HepG2 (cell line): ENCODE measurements at regions not wholly inside any gene's neighbourhood (a gene's known extent, or its start where the extent isn't known, plus 50 kb on each side); places are given as distances from the start of the nearest gene placed in this dataset.
"Not testable (repeated sequence)": the region's sequence is repeated elsewhere in the genome, so short reads cannot be mapped to it uniquely, and the experiment has no call there.

Experiments used
- ATAC-seq: fragments of 200-7000 bp; cut with Tn5 transposase; 3 replicates; pipeline ENCODE4 v1.9.1; 2020; ENCODE audit warnings: mild to moderate bottlenecking, moderate library complexity
- BruUV-seq: library from RNA; stranded (reverse); fragments of 400-500 nt; replicated peaks from 2 replicates; lab custom pipeline; 2021; lab: Mats Ljungman, UMichigan
- CTCF ChIA-PET: fragments of 300-600 bp; formaldehyde crosslinking; extraction: SDS; loops from one replicate; lab custom pipeline; 2021; ENCODE audit warnings: low total read pairs, inconsistent platforms, low intra/inter-chr PET ratio; lab: Yijun Ruan, JAX
- POLR2A ChIA-PET: fragments of 350-600 bp; sonication (Branson Sonifier 250); formaldehyde crosslinking; loops from one replicate; lab custom pipeline; 2020; ENCODE audit warnings: antibody characterized with exemption, inconsistent platforms; lab: Yijun Ruan, JAX
- DNase-seq: peaks from one replicate; pipeline ENCODE4 v3.0.0-alpha.2; 2015; ENCODE audit warnings: low spot score
- FAIRE-seq: peaks from 3 replicates; lab custom pipeline; 2011; peaks lifted over from hg19 to GRCh38; lab: Jason Lieb, UNC
- H2AFZ ChIP-seq: one replicate; pipeline ENCODE4 v1.6.1; 2011; ENCODE audit warnings: low read length, inconsistent platforms
- H3K27ac ChIP-seq: fragments of 300-600 bp; 3 replicates; pipeline ENCODE4 v1.8.0; 2011; ENCODE audit warnings: mixed run types, mild to moderate bottlenecking, mixed read lengths, low read length, inconsistent platforms; ENCODE audit not compliant: insufficient read depth; ENCODE audit errors: extremely low read length
- H3K27me3 ChIP-seq, 2 experiments: fragments of 200-600 bp in 1 of 2; 2 replicates in 1 of 2; 3 replicates in 1 of 2; pipeline versions ENCODE4 v1.6.0 to v1.8.0; 2011; ENCODE audit warnings: low read length in 2 of 2, mild to moderate bottlenecking in 2 of 2, moderate library complexity in 2 of 2, inconsistent platforms in 1 of 2; ENCODE audit not compliant: insufficient read depth in 2 of 2, control insufficient read depth in 1 of 2
- H3K36me3 ChIP-seq, 2 experiments: fragments of 200-600 bp in 1 of 2; replicated peaks in 1 of 2; 2 replicates in 1 of 2; 3 replicates in 1 of 2; pipeline versions ENCODE4 v1.5.1 to v1.8.0; 2011; ENCODE audit warnings: low read length in 2 of 2, inconsistent platforms in 1 of 2; ENCODE audit not compliant: insufficient read depth in 2 of 2, control insufficient read depth in 1 of 2
- H3K4me1 ChIP-seq: 2 replicates; pipeline ENCODE4 v1.5.1; 2012; ENCODE audit warnings: low read length, inconsistent platforms; ENCODE audit not compliant: insufficient read depth
- H3K4me2 ChIP-seq: 2 replicates; pipeline ENCODE4 v1.6.0; 2011; ENCODE audit warnings: low read depth, low read length, inconsistent platforms
- H3K4me3 ChIP-seq, 3 experiments: fragments of 200-600 bp in 1 of 3; sonication (generic), shearing (Covaris generic) in 1 of 3; replicated peaks in 1 of 3; 2 replicates each; pipeline ENCODE4 v1.5.1; 2011 to 2016; ENCODE audit warnings: low read length in 3 of 3, inconsistent platforms in 2 of 3, low read depth in 2 of 3, mild to moderate bottlenecking in 2 of 3, control low read depth in 1 of 3, mixed read lengths in 1 of 3; ENCODE audit not compliant: insufficient read depth in 1 of 3
- H3K79me2 ChIP-seq: one replicate; pipeline ENCODE4 v1.6.1; 2011; ENCODE audit warnings: low read length, inconsistent platforms; ENCODE audit not compliant: insufficient read depth
- H3K9ac ChIP-seq: 2 replicates; pipeline ENCODE4 v1.6.0; 2011; ENCODE audit warnings: mild to moderate bottlenecking, low read depth, low read length, inconsistent platforms; ENCODE audit not compliant: insufficient read depth
- H3K9me3 ChIP-seq: 2 replicates; pipeline ENCODE4 v1.5.1; 2012; ENCODE audit warnings: mild to moderate bottlenecking, low read length
- H4K20me1 ChIP-seq: 2 replicates; pipeline ENCODE4 v1.6.0; 2011; ENCODE audit warnings: inconsistent platforms, mild to moderate bottlenecking, low read length, moderate library complexity; ENCODE audit not compliant: insufficient read depth
- AGO1 ChIP-seq: fragments of 200-400 bp; formaldehyde crosslinking; IDR thresholded peaks from 2 replicates; pipeline ENCODE4 v1.6.1; 2017; ENCODE audit warnings: mild to moderate bottlenecking, low read depth, low read length, moderate library complexity; ENCODE audit not compliant: poor library complexity, severe bottlenecking
- ASH2L ChIP-seq: fragments of 300-600, 200-600 bp; sonication (generic); IDR thresholded peaks from 2 replicates; pipeline ENCODE4 v1.7.0; 2017; ENCODE audit warnings: low read depth, mild to moderate bottlenecking, moderate library complexity, mixed read lengths, low read length; ENCODE audit not compliant: insufficient read length
- ATF4 ChIP-seq, 2 experiments: fragments of 450-650 bp in 1 of 2; sonication (generic) in 1 of 2; formaldehyde crosslinking; IDR thresholded peaks; 2 replicates each; pipeline versions ENCODE4 v1.5.0 to v1.8.0; 2020 to 2022; ENCODE audit warnings: mild to moderate bottlenecking in 1 of 2, missing genetic modification reagents in 1 of 2
- DDIT3 ChIP-seq: sonication (generic); formaldehyde crosslinking; IDR thresholded peaks from 2 replicates; pipeline ENCODE4 v1.4.0; 2020; ENCODE audit warnings: mild to moderate bottlenecking, missing genetic modification reagents
- IKZF4 ChIP-seq: sonication (generic); formaldehyde crosslinking; IDR thresholded peaks from 2 replicates; pipeline ENCODE4 v1.5.1; 2020; ENCODE audit warnings: borderline replicate concordance, mild to moderate bottlenecking, low read depth, missing genetic modification reagents; ENCODE audit errors: not compliant biosample characterization
- KLF6 ChIP-seq: IDR thresholded peaks from 2 replicates; pipeline ENCODE4 v1.8.0; 2016; ENCODE audit warnings: missing biosample characterization, missing genetic modification reagents
- MIER3 ChIP-seq: IDR thresholded peaks from 2 replicates; pipeline ENCODE4 v1.6.1; 2016; ENCODE audit warnings: missing compliant biosample characterization, borderline replicate concordance
- NRL ChIP-seq: sonication (generic); formaldehyde crosslinking; IDR thresholded peaks from 2 replicates; pipeline ENCODE4 v1.5.0; 2020; ENCODE audit warnings: missing genetic modification reagents, mild to moderate bottlenecking, moderate library complexity, borderline replicate concordance
- PCBP2 ChIP-seq: fragments of 200-400 bp; formaldehyde crosslinking; optimal IDR thresholded peaks from 2 replicates; pipeline ENCODE3; 2018; ENCODE audit warnings: low read length, low read depth; ENCODE audit not compliant: poor library complexity, severe bottlenecking
- POLR2A ChIP-seq, 2 experiments: IDR thresholded peaks; 2 replicates each; pipeline ENCODE4 v1.6.1; 2011; ENCODE audit warnings: low read depth in 2 of 2, low read length in 2 of 2, mild to moderate bottlenecking in 1 of 2, moderate library complexity in 1 of 2; ENCODE audit not compliant: insufficient read depth in 1 of 2
- SIN3A ChIP-seq: IDR thresholded peaks from 2 replicates; pipeline ENCODE4 v1.6.1; 2011; ENCODE audit warnings: low read depth, mild to moderate bottlenecking, control low read depth, low read length, borderline replicate concordance
- TRIM24 ChIP-seq: sonication (generic); formaldehyde crosslinking; IDR thresholded peaks from 2 replicates; pipeline ENCODE4 v1.8.0; 2022; ENCODE audit warnings: mild to moderate bottlenecking, missing genetic modification reagents
- ZBTB25 ChIP-seq: IDR thresholded peaks from 2 replicates; pipeline ENCODE4 v1.6.1; 2018; ENCODE audit warnings: missing genetic modification reagents
- ZNF792 ChIP-seq: IDR thresholded peaks from 2 replicates; pipeline ENCODE4 v1.6.1; 2016
- ZNF800 ChIP-seq: sonication (generic); formaldehyde crosslinking; IDR thresholded peaks from 2 replicates; pipeline ENCODE4 v1.4.0; 2020; ENCODE audit warnings: missing genetic modification reagents
- ZNF839 ChIP-seq: sonication (generic); formaldehyde crosslinking; IDR thresholded peaks from 2 replicates; pipeline ENCODE4 v1.4.0; 2020; ENCODE audit warnings: missing genetic modification reagents, mild to moderate bottlenecking, borderline replicate concordance
- ZNF883 ChIP-seq: sonication (generic); formaldehyde crosslinking; IDR thresholded peaks from 2 replicates; pipeline ENCODE4 v1.5.1; 2020; ENCODE audit warnings: mild to moderate bottlenecking, missing genetic modification reagents; ENCODE audit errors: not compliant biosample characterization
- WGBS: methylation state at CpG from one replicate; pipeline ENCODE4 v1.1.6; 2017; ENCODE audit warnings: low lambda C conversion rate; 5-methylcytosine and 5-hydroxymethylcytosine counted together
- in situ Hi-C: cut with HindIII; loops from 2 replicates; pipeline ENCODE4 v1.10.0; 2017; ENCODE audit warnings: low pct_unique_long_range_greater_than_20kb; ENCODE audit not compliant: extremely low pct_ligation_motif_present
- intact Hi-C: fragments of 100-400 bp; cut with micrococcal nuclease; formaldehyde crosslinking; loops from one replicate; pipeline ENCODE4 v1.10.0; 2022; ENCODE audit not compliant: unreplicated experiment

GRCh38 chr21:18744840-18745239 lies 341.3 kb upstream of the TMPRSS15 start:
- intact Hi-C loops: no loop called here
- CTCF ChIA-PET: no interaction called here
- Histone ChIP-seq H3K9ac (no peak overlapping the region), H3K27me3 (no peaks in the 10 kb centered on the region), H3K36me3 (no peaks in the 10 kb centered on the region), H3K4me3 (no peak overlapping the region), H3K27ac (no peak overlapping the region), H3K4me2 (no peak overlapping the region), H3K9me3 (peaks cover 80% of the 10 kb centered on the region)
- BruUV-seq: no TSS peak
- WGBS: 1% methylated on average over 2 of the region's 2 CpGs
- FAIRE-seq: no peak
- no peak for ATAC-seq
- TF ChIP-seq ASH2L (no peak), POLR2A (IDR thresholded peaks at IDR 0.05; ENCODE audit: insufficient read depth in 1 of 2, low read depth in 2 of 2, low read length in 2 of 2) (no peak), TRIM24 (CRISPR knock-in tag) (no peak), DDIT3 (CRISPR knock-in tag) (no peak), PCBP2 (no peak), ZNF883 (no peak), ZNF839 (CRISPR knock-in tag) (no peak), ZNF792 (CRISPR knock-in tag) (no peak), SIN3A (no peak), ZBTB25 (CRISPR knock-in tag) (no peak), MIER3 (no peak), ZNF800 (CRISPR knock-in tag) (no peak), AGO1 (no peak), KLF6 (CRISPR knock-in tag) (no peak), IKZF4 (CRISPR knock-in tag) (no peak), NRL (CRISPR knock-in tag) (no peak), ATF4 (CRISPR knock-in tag; IDR thresholded peaks at IDR 0.05) (no peak)
- TF ChIP-seq, all 625 proteins: peak for 0
- no peaks in the 10 kb centered on the region for H4K20me1 ChIP-seq
- H3K4me1 ChIP-seq: no peaks in the 10 kb centered on the region
- H3K79me2 ChIP-seq: no peaks in the 10 kb centered on the region
- in situ Hi-C loops: no loop called here
- POLR2A ChIA-PET: no interaction called here
- DNase-seq: no peak
- no peak overlapping the region for H2AFZ ChIP-seq

- not testable (repeated sequence) for H3K79me2 ChIP-seq
These were observed 349.3 kb upstream of the TMPRSS15 start for GRCh38 chr21:18752894-18753293.

More at GRCh38 chr21:18752894-18753293, 349.3 kb upstream of the TMPRSS15 start:
- in situ Hi-C loops, H3K27ac ChIP-seq, H3K4me1 ChIP-seq, DNase-seq, H4K20me1 ChIP-seq, H3K27me3 ChIP-seq, H2AFZ ChIP-seq, H3K9ac ChIP-seq, H3K36me3 ChIP-seq, H3K4me2 ChIP-seq, intact Hi-C loops, FAIRE-seq, POLR2A ChIA-PET, CTCF ChIA-PET, H3K4me3 ChIP-seq, BruUV-seq, ATAC-seq: not testable (repeated sequence)
- 32% methylated on average over 14 of the region's 15 CpGs for WGBS
- peaks cover 78% of the 10 kb centered on the region for H3K9me3 ChIP-seq
